CD4-positive, alpha-beta T cell treated with Interleukin-17A for 1 hour (primary cell): ENCODE measurements at regions not wholly inside any gene's neighbourhood (a gene's known extent, or its start where the extent isn't known, plus 50 kb on each side); places are given as distances from the start of the nearest gene placed in this dataset.

Source experiments
- DNase-seq: peaks from one replicate; pipeline ENCODE4 v3.0.0-alpha.2; 2020

DNA sequence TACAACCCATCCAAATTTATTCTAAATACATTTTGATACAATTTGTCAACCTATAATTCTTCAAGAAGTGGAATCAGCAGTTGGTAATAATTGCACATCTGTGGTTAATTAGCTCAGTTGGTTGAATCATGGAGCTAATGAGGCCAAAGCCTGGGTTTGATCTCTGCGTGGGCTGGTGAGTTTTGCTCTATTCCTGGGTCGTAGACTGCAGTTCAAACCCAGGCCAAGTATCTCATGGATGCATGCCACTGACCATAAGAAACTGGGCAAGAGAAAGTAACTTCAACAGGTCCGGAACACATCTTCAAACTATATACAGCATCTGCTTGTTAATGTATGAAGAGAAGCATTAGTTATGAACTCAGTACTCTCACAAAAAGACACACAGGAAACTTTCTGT is 779.7 kb downstream of the USP25 start:
- no peak for DNase-seq

DNA sequence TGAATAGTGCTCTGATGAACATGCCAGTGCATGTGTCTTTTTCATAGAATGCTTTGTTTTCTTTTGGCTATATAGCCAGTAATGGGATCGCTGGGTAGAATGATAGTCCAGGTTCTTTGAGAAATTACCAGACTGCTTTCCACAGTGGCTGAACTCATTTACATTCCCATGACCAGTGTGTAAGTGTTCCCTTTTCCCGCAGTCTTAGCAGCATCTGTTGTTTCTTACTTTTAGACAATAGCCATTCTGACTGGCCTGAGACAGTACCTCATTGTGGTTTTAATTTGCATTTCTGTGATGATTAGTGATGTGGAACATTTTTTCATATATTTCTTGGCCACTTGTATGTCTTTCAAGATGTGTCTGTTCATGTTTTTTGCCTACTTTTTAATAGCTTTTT is 784.5 kb downstream of the USP25 start:
- no peak for DNase-seq

DNA sequence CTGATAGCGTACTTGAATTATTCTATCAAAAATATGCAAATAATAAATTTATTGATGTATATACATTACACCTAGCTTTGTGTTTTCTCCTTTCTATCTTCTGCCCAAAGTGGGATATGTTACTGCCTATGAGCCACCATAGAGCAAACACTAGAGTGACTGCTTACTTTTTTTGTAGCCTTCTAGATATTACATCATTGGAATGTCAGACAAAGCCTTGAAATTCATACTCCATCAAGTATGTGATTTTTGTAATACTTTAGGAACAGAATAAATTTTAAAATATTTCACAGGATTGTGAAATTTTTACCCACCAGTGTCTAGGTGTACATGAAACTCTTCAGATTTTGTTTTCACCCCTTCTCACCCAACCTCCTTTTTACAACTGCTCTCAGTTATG is 787.6 kb downstream of the USP25 start:
- DNase-seq: no peak

DNA sequence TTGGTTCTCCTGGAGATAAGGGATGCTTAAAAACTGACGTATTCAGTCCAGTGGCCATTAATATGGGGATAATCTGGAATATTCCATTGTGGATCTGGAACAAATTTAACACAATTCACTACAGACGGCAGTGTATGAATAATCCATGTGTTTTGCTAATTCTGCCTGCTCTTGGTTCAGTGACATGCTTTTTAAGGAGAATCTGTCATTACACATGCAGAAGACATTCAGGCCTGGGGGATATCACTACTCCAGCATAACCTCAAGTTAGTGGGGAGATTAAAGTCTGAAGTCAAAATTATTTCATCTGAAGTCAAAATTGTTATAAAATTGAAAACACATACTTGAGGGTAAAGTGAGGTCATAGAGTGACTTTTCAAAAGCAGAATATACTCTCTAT is 789.3 kb downstream of the USP25 start:
- DNase-seq: no peak

DNA sequence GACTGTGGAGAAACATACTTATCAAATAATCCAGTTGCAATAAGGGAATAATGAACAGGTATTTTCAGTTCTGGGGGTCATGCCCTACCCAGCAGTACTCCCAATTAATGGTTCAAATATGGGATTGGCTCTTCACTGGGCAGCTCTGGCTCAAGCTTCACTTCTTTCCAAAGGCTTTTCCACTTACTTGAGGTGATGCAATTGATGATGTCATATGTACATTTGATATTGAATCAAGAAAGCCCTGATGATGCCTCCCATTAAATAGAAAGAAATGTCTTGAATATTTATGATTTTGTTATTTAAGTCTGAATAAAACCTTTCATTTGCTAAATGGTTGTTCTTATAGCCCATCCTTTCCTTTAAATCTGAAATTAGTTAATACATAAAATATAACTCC is 789.9 kb downstream of the USP25 start:
- DNase-seq: no peak

DNA sequence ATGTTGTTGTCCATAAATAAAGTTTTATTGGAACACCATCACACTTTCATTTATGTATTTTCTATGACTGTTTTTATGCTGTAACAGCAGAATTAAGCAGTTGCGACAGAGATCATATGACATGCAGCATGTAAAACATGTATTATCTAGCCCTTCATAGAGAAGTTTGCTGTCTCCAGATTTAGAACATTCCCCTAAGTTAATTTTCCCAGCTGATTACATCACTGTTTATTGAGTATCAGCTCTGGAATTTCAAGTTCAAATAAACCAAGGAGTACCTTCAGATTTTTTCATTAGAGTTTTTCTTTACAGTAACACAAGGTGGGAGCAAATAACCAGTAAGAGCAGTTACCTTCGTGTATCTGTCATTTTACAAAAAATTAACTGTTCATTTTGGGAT is 792.8 kb downstream of the USP25 start:
- DNase-seq: no peak

DNA sequence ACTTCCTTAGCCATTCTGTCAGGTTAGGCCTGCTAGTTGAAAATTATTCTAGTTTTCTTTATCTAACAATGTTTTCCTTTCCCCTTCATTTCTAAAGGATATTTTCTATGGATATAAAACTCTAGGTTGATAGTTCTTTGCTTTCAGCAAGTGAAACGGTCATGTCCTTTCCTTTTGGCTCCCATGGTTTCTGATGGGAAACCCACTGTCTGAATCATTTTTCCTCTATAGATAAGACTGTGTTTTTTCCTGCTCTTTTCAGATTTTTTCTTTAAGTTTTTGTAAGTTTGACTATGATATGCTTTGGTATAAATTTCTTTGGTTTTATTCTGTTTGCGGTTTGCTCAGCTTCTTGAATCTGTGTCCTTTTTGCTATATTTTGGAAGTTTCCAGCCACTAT is 800.9 kb downstream of the USP25 start:
- no peak for DNase-seq

DNA sequence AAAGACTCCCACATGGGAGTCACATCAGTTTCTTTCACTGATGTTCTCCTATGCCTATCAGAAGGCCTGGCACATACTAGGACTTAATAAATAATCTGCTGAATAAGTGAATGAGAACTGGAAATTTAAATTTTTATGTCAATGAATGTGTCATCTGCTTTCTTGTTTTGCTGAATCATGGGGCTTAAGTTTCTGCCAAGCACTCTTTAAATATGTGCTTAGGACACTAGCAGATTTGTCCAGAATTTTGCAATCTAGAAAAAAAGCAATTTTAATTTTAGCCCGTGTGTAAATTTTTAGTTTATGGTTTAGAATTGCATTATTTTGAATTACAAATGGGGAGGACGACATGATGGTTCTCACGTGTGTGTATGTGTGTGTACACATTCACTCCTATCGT is 803.1 kb downstream of the USP25 start:
- no peak for DNase-seq

DNA sequence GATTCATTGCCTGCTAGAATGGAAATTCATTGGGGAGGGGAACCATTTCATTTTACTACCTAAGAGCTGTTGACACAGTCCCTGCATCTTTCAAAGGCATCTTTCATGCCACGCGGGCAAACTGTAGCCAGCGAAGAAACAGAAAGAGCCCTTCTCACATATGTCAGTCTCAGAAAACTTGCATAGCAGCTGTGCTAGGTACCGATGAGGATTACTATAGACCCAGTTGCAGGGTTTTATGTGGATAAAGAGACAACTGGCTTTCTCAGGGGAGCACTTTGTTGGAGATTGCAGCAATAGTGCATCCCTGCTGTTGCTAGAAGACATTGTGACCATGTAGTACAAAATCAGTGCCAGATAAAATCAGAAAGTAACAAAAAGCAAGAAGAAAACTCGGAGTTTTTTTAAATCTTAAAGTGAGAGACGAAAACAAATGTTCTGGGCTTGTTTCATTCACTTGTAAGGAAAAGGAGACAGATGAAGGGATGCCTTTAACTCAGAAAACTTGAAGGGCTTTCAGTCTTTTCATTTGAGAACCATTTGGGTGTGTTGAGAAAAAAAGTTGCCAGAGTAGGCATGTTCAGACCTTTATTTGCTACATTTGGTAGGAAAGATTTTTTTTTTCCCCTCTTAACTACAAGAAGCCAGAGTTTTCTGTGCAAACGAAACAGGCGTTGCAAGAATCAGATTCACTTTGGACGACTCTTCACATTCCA is 804.1 kb downstream of the USP25 start:
- DNase-seq: no peak

DNA sequence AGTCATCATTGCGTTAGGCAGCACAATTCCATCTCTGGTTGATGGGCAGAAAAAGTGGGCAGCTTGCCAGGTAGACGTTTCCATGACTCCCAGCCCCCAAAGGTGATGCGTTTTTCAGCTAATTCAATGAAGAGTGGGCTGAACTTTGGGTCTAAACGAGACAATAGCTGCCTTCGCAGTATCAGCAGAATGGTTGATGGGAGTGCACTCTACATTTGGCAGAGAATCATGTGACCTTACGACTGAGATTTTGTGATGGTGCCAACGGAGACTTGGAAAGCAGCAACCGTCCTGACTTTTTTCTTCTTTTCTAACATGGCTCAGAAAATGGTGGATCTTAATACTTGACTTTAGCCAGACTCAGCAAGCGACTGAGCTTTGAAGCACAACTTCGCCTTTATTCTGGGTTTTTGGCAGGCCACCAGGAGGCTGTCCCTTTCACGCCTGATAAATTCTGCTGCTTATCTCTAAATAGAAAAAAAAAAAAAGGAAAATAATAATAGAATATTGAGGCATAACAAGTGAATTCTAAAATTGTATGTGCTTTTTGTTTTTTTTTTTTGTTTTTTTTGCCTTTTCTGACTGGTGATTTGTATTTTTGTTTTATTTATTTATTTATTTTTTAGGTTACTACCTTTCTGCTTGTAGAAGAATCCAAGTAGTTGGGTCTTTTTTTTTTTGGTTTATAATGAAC is 804.8 kb downstream of the USP25 start:
- DNase-seq: no peak

DNA sequence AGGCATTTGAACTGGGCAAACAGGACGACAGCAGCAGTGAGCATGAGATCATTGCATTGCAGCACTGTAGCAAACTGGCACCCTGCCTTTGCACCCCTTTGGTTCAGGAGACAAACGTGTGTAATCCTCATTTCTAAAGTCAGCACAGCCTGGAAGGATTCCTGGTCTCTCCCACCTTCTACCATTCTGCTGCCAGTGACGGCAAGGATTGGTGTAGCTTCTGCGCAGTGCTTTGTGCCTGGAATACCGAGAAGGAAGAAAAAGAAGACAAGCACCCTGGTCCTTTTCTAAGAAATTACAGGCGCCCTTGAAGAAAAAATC is 805.3 kb downstream of the USP25 start:
- DNase-seq: no peak

DNA sequence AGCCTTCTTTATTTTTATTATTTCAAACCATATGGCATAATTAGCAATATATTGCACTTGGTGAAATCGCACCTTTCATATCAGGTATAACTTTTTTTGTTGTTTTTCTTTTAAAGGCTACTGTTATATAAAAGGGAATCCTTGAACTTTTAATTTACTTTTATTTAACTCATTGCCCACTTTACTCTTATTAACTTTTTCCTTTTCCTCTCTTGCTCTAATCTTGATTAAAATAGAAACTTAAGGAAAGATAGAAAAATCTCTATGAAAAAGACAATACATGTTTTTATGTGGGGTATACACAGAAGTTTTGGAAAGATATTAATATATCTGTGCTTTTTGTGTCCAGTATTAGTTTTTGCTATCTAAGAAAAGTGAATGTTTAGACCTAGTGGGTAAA is 805.8 kb downstream of the USP25 start:
- no peak for DNase-seq

DNA sequence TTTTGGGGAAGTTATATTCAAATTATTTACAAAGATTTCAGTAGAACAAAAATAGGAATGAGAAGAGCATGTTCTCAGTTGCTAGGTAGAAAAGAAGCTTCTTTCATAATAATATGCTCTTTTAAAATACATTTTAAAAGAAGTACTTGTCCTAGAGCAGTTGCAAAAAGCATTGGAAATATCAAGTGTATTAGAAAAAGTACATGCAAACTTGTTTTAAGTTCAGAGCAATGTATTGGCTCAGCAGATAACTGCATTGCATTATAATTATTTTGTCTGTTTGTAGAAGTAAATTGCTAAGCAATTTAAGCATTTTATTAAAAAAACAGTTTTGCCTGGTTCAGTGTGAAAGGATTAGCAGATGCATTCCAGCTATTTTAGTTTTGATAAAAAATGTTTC is 806.4 kb downstream of the USP25 start:
- no peak for DNase-seq

DNA sequence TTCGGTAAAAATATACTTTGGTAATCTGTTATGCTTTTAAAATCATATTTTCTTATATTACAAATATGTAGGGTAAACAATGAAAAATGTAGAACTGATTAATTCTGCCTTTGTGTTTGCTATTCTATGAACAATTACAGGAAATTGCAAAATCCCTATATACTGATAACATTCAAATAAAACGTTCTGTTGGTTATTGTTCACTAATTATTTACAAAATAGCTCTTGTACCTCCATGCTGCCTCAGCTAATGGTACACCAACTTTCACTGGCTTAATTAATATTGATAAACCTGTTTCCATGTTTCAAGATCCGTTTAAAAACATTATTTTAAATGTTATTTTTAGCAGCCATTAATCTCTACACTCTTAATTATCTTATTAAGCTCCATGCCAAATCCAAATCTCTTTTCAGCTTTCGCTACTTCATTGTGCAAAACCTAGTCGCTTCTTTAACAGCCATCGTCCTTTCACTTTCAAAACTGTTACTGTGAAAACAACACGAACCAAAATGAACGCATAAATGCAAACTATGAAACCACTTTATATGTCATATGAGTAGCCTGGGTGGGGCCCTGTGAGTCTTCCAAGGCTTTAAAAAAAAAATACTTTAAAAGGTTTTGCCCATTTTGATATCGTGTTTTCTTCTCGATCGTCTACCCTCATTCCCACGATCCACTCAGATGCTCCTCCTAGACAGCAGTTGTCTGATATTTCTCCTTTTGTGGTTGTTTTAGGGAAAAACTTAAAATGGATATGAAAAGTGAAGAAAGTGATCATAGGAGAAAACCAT is 807.1 kb downstream of the USP25 start:
- no peak for DNase-seq

DNA sequence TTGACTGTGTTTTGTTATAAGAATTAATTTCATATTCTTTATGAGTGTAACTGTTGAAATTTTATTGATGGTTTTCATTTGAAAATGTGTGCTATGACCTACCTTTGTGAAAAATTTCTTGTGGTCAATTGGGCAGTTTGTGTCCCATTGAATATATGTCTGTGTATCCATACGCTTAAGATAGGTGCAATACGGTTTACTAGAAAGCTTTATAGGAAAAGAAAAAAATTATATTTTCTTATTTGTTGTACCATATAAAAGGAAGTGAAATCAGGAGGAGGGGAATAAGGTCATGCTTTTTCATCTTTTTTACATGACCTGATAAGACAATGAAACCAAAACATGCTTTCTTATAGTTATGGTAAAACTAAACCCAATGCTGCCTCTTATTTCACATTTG is 807.7 kb downstream of the USP25 start:
- DNase-seq: no peak

DNA sequence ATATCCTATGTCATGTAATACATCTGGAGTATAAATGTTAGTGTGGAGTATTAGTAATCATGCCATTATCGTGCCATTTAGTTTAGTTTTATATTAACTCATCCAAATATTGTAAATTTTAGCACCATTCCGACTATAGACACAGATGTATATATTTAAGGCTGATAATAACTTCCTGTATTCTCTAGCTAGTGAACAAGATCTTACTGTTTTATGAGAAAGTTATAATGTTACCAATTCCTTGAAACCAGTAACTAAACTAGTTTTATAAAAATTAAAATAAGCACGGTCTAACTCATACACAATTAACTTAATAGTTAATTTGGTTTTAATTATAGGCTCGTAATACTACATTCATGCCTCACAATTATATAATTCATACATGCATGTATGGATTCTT is 808.6 kb downstream of the USP25 start:
- no peak for DNase-seq

DNA sequence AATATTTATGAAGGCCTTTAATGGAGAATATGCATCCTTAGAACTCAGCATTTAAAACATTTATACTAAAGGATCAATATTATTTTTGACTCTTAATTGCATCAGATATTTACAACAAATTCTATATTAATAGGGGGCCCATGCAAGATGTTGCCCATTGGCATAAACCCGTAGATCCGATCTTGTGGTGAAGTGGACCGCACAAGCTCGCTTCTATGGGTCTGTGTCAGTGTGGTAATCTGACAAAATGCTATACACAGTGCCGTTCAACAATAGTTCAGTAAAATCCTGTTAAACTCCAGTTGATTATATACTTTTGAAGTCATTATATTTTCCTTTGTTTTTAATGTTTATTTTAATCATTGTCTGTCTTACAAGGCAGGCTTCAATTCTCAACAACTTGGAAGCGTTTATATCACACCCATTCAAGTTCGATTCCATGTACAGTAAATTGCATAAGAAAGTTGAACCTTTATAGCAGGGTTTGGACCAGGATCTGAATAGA is 809.2 kb downstream of the USP25 start:
- DNase-seq: no peak

DNA sequence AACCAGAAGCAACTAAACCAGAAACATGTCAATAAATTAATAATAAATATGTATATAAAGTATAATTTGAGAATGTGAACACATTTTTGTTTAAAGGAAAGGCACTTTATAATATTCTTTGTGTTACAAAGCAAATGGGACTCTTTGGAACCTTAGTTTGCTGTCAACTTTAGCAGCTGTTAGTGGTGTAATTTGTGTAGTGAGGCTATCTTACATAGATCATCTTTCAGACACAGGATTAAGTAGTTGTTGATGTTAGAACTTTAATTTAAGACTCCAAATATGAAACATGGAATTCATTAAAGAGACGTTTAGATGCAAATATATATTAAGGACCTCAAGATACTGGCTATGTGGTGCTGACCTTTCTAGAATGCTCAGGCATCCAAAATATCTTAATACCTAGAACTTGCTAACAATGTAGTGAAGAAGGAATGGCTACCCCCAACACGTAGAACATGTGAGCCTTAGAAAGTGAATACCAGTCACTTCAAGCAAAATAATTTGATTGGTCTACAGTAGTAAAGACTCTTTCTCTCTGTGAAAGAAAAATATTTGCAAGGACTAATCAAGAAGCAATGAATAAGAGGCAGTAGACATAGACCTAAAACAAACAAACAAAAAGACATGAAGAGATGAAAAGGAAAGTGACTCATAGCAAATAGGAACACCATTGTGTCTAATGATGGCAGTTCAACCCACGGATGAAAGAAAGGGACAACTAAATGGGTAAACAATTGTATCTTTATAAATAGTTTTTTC is 811.4 kb downstream of the USP25 start:
- DNase-seq: no peak

DNA sequence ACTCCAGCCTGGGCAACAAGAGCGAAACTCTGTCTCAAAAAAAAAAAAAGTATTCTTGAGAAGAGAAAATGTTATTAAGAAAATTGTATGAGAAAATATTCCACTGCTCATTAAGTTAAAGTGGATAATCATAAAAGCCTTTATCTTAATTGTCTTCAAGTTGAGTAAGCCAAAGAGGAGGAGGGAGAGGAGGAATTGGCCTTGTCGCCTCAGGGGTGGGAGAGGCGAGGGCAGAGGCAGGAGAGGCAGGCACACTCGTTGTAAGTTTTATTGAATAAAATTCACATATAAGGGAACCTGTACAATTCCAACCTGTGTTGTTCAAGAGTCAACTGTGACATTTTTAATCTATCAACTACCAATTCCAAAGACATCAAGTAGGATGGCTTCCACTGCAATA is 820.3 kb downstream of the USP25 start:
- DNase-seq: no peak

DNA sequence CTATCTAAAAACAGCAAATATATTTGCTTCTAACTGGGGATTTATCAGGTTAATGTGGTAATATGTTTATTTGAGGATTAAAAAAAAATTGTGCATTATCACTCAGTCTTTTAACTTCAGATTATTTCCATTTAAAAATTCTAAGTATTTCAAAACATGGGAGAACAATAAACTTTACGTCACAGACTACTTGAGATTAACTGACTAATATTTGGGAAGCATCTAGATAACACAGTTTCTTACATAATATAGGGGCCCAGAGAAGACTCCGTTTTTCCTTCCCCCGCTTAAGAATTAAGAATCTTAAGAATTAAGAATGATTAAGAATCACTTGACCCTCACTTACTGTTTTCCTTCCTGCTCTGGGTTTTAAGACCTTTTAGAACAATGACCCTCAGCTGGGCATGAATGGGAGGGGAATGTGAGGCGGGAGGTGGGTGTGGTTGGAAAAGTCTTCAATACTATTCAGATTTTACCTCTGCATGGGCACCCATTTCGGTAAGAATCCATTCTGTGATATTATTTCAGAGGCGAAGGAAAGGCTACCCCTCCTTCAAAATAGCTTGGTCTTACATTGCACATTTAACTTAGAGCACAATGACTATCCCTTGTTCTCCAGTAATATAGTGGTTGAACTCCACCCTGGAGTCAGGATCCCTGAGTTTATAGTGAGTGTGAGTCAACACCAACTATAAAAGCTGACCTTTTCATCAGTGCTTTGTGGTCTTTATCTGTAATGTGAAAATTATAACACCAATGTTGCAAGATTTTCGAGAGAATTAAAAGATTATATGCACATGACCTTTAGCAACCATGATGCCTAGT is 821.3 kb downstream of the USP25 start:
- DNase-seq: no peak

DNA sequence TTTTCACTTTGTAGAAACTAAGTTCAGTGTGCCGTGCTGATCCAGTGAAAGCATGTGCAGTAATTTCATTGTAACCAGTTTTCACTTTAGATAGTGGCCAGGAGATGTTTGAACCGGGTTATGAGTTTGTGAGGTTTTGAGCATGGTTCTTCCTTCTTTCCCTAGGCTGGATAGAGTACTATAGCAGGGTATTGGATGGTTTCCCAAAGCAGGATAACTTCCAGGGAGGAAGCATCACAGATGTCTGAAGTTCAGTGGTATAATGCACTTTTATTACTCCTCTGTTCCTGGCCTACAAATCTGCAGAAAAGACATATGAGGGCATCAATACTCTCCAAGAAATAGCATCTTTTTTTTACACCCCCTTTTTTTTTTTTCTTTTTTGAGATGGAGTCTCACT is 823.1 kb downstream of the USP25 start:
- DNase-seq: no peak

DNA sequence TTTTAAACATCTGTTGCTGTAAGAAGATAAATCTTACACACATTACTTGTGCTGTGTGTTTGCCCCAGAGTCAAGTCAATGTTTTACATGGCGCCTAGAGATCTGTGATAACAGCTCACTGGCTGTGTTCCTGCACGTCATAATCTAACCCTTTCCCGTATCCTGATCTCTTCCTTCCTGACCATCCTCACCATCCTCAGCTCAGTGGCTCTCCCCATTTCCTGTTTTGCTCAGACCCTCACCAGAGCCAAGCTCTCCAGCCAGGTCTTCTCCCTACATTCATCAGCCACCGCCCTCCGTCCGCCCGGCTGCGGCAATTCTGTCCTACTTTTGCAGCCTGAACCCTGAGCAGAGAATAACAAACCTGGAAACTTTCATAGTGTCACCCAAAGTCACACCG is 824.7 kb downstream of the USP25 start:
- DNase-seq: no peak
